Adrenal gland (tissue), 9 donors: ENCODE measurements at regions not wholly inside any gene's neighbourhood (a gene's known extent, or its start where the extent isn't known, plus 50 kb on each side); places are given as distances from the start of the nearest gene placed in this dataset.
"Not testable (repeated sequence)": the region's sequence is repeated elsewhere in the genome, so short reads cannot be mapped to it uniquely, and the experiment has no call there.

ENCODE experiments used
- DNase-seq, 7 donors: peaks; one replicate each; pipeline ENCODE4 v3.0.0-alpha.2; 2019 to 2020
- H3K27ac ChIP-seq, 5 donors: fragments of 200-600 bp; sonication (generic) in 4 of 5; 1 replicate in 3 of 5; 2 replicates in 2 of 5; pipeline versions ENCODE4 v1.5.1 to v1.8.0; 2016 to 2020; ENCODE audit warnings: mild to moderate bottlenecking in 1 of 5
- H3K27me3 ChIP-seq: fragments of 200-600 bp; 2 replicates; pipeline ENCODE4 v1.8.0; 2021
- H3K36me3 ChIP-seq, 2 donors: fragments of 200-600 bp; replicated peaks in 1 of 2; 1 replicate in 1 of 2; 2 replicates in 1 of 2; pipeline versions ENCODE4 v1.5.1 to v1.8.0; 2018 to 2022
- H3K4me1 ChIP-seq, 2 donors: fragments of 200-600 bp; replicated peaks in 1 of 2; 1 replicate in 1 of 2; 2 replicates in 1 of 2; pipeline versions ENCODE4 v1.5.1 to v1.8.0; 2018 to 2021
- H3K4me3 ChIP-seq, 4 donors: fragments of 200-600 bp; sonication (generic) in 3 of 4; one replicate each; pipeline ENCODE4 v1.5.1; 2016 to 2018
- H3K9me3 ChIP-seq, 3 donors: fragments of 200-600 bp; sonication (generic) in 1 of 3; replicated peaks in 1 of 3; 1 replicate in 2 of 3; 2 replicates in 1 of 3; pipeline versions ENCODE4 v1.5.1 to v1.8.0; 2016 to 2021
- CTCF ChIP-seq, 6 experiments: fragments of 450-650 bp in 4 of 6; fragments of 200-600 bp in 2 of 6; sonication (generic) in 1 of 6; IDR thresholded peaks; 1 replicate in 5 of 6; 2 replicates in 1 of 6; pipeline versions ENCODE4 v1.5.1 to v1.8.0; 2016 to 2021; ENCODE audit warnings: antibody characterized with exemption in 6 of 6, mild to moderate bottlenecking in 2 of 6, moderate library complexity in 1 of 6
- POLR2A ChIP-seq, 2 donors: fragments of 450-650 bp; IDR thresholded peaks; one replicate each; pipeline ENCODE4 v1.6.1; 2017; ENCODE audit warnings: antibody characterized with exemption in 2 of 2, mild to moderate bottlenecking in 2 of 2, moderate library complexity in 1 of 2
- WGBS, 4 donors: extraction: QIAGEN DNeasy Blood & Tissue Kit in 2 of 4; methylation state at CpG; one replicate each; pipeline versions ENCODE4 v1.1.5 to v1.1.7; 2013 to 2017; 5-methylcytosine and 5-hydroxymethylcytosine counted together
- intact Hi-C, 2 donors: fragments of 100-400 bp; cut with DNase I; formaldehyde crosslinking; loops; one replicate each; pipeline versions ENCODE4 v1.14.1 to v1.15.0; 2022 to 2023
- donor health status: healthy with polysubstance abuse.
- donor health status: Bipolar disorder and iron deficiency.
- donor health status: DM: yes; HTN: yes; CAD: no.
- donor health status: DM: no; HTN: no; CAD: no.
- donor health status: DM: no; HTN: no; CAD: no.

- Histone ChIP-seq H3K9me3 (no peaks in the 10 kb centered on the region), H3K4me3 (no peak overlapping the region), H3K27me3 (no peaks in the 10 kb centered on the region), H3K27ac (no peak overlapping the region), H3K4me1 (no peaks in the 10 kb centered on the region), H3K36me3 (no peaks in the 10 kb centered on the region)
- DNase-seq: no peak
- intact Hi-C loops: no loop called here
- TF ChIP-seq CTCF (IDR thresholded peaks at IDR 0.05) (no peak), POLR2A (IDR thresholded peaks at IDR 0.05) (no peak)
These were observed 161.4 kb upstream of the HTR1E start for GRCh38 chr6:86775893-86776292.

GRCh38 chr6:86765211-86765610, 172.1 kb upstream of the HTR1E start:
- intact Hi-C loops: no loop called here
- no peak overlapping the region for H3K4me3 ChIP-seq
- H3K4me1 ChIP-seq: no peaks in the 10 kb centered on the region

GRCh38 chr6:86759953-86760352, 177.4 kb upstream of the HTR1E start:
- H3K4me1 ChIP-seq, H3K36me3 ChIP-seq, H3K27ac ChIP-seq, H3K4me3 ChIP-seq, H3K9me3 ChIP-seq, DNase-seq, intact Hi-C loops, H3K27me3 ChIP-seq: not testable (repeated sequence)

More at GRCh38 chr6:86765211-86765610, 172.1 kb upstream of the HTR1E start:
- Histone ChIP-seq H3K9me3 (no peaks in the 10 kb centered on the region), H3K36me3 (no peaks in the 10 kb centered on the region), H3K27ac (no peak overlapping the region), H3K27me3 (no peaks in the 10 kb centered on the region)
- no peak for TF ChIP-seq CTCF (IDR thresholded peaks at IDR 0.05)
- TF ChIP-seq POLR2A (IDR thresholded peaks at IDR 0.05): no peak
- WGBS, 4 donors: 69 to 86% (median 77%) methylated on average over 1 of the region's 1 CpG
- DNase-seq: no peak

- TF ChIP-seq POLR2A (IDR thresholded peaks at IDR 0.05) (no peak), CTCF (IDR thresholded peaks at IDR 0.05) (no peak)
- DNase-seq: no peak
- Histone ChIP-seq H3K4me1 (no peaks in the 10 kb centered on the region), H3K9me3 (no peaks in the 10 kb centered on the region), H3K27me3 (no peaks in the 10 kb centered on the region), H3K27ac (no peak overlapping the region), H3K36me3 (no peaks in the 10 kb centered on the region), H3K4me3 (no peak overlapping the region)
- WGBS, 4 donors: 39 to 54% (median 48%) methylated on average over 1 of the region's 1 CpG
- intact Hi-C loops: no loop called here
These were observed 180.6 kb upstream of the HTR1E start for GRCh38 chr6:86756640-86757229.

- Histone ChIP-seq H3K9me3 (no peaks in the 10 kb centered on the region), H3K4me3 (no peak overlapping the region), H3K27me3 (no peaks in the 10 kb centered on the region), H3K27ac (no peak overlapping the region), H3K4me1 (no peaks in the 10 kb centered on the region), H3K36me3 (no peaks in the 10 kb centered on the region)
- TF ChIP-seq POLR2A (IDR thresholded peaks at IDR 0.05): no peak
- TF ChIP-seq CTCF (IDR thresholded peaks at IDR 0.05): no peak
- DNase-seq: no peak
- intact Hi-C loops: no loop called here
- 0 to 71% (median 0%) methylated on average over 1 of the region's 1 CpG for WGBS, 4 donors
These were observed 193.3 kb upstream of the HTR1E start for GRCh38 chr6:86744048-86744447.
